Transverse colon (tissue), 4 donors: ENCODE measurements at regions not wholly inside any gene's neighbourhood (a gene's known extent, or its start where the extent isn't known, plus 50 kb on each side); places are given as distances from the start of the nearest gene placed in this dataset.

Experiments used
- DNase-seq: peaks from one replicate; pipeline ENCODE4 v3.0.0-alpha.2; 2019
- H3K27ac ChIP-seq, 4 donors: fragments of 200-600 bp; sonication (generic); 2 replicates each; pipeline ENCODE4 v1.5.1; 2016 to 2018; ENCODE audit warnings: inconsistent platforms in 4 of 4
- H3K27me3 ChIP-seq: fragments of 200-600 bp; sonication (generic); 2 replicates; pipeline ENCODE4 v1.5.1; 2017; ENCODE audit warnings: inconsistent platforms
- H3K36me3 ChIP-seq, 4 donors: fragments of 200-600 bp; sonication (generic); 2 replicates each; pipeline ENCODE4 v1.5.1; 2017 to 2019; ENCODE audit warnings: inconsistent platforms in 4 of 4
- H3K4me1 ChIP-seq, 4 donors: fragments of 200-600 bp; sonication (generic); 2 replicates each; pipeline ENCODE4 v1.5.1; 2017 to 2020; ENCODE audit warnings: inconsistent platforms in 4 of 4
- H3K4me3 ChIP-seq, 4 donors: fragments of 200-600 bp; sonication (generic); 1 replicate in 1 of 4; 2 replicates in 3 of 4; pipeline versions ENCODE4 v1.5.1 to v1.6.1; 2017 to 2019; ENCODE audit warnings: inconsistent platforms in 4 of 4
- H3K9me3 ChIP-seq, 2 donors: fragments of 200-600 bp; sonication (generic); 2 replicates each; pipeline ENCODE4 v1.5.1; 2017 to 2019; ENCODE audit warnings: inconsistent platforms in 2 of 2
- CTCF ChIP-seq, 5 experiments: fragments of 200-600 bp in 3 of 5; fragments of 450-650 bp in 2 of 5; sonication (generic) in 3 of 5; IDR thresholded peaks; 1 replicate in 2 of 5; 2 replicates in 3 of 5; pipeline ENCODE4 v1.5.1; 2016 to 2017; ENCODE audit warnings: antibody characterized with exemption in 5 of 5, inconsistent platforms in 3 of 5, mild to moderate bottlenecking in 2 of 5, moderate library complexity in 1 of 5
- EP300 ChIP-seq: sonication (generic); formaldehyde crosslinking; IDR thresholded peaks from one replicate; pipeline ENCODE4 v1.6.1; 2017; ENCODE audit warnings: antibody characterized with exemption, low read depth
- POLR2A ChIP-seq: fragments of 450-650 bp; IDR thresholded peaks from one replicate; pipeline ENCODE4 v1.6.1; 2016; ENCODE audit warnings: antibody characterized with exemption, mild to moderate bottlenecking, moderate library complexity
- POLR2AphosphoS5 ChIP-seq, 3 donors: sonication (generic); formaldehyde crosslinking; IDR thresholded peaks; one replicate each; pipeline ENCODE4 v1.6.1; 2016; ENCODE audit warnings: antibody characterized with exemption in 3 of 3
- WGBS, 2 donors: methylation state at CpG; one replicate each; pipeline ENCODE4 v1.1.5; 2018; ENCODE audit warnings: low coverage in 1 of 2; 5-methylcytosine and 5-hydroxymethylcytosine counted together
- in situ Hi-C, 4 donors: fragments of 200-750 bp; cut with MboI; loops; one replicate each; pipeline versions ENCODE4 v1.15.0 to v1.15.1; 2017; ENCODE audit warnings: low sequenced_read_pairs in 3 of 4, low pct_ligation_motif_present in 1 of 4, low pct_unique_long_range_greater_than_20kb in 1 of 4
- intact Hi-C: fragments of 100-400 bp; cut with DNase I; formaldehyde crosslinking; loops from one replicate; pipeline ENCODE4 v1.15.1; 2023; ENCODE audit warnings: low total_unique reads

GRCh38 chr5:101977729-101978345 is 318.2 kb downstream of the SLCO4C1 start:
- no peak overlapping the region for H3K4me3 ChIP-seq
- TF ChIP-seq CTCF (IDR thresholded peaks at IDR 0.05) (peak; percentile 44 to 57 (median 56)), EP300 (no peak)
- H3K36me3 ChIP-seq = no peaks in the 10 kb centered on the region
- no peak for DNase-seq
- H3K4me1 ChIP-seq = no peaks in the 10 kb centered on the region
- intact Hi-C loops = no loop called here
- 0% methylated on average over 1 of the region's 1 CpG for WGBS, 2 donors
- no peaks in the 10 kb centered on the region for H3K27me3 ChIP-seq
- in situ Hi-C loops = no loop called here
- H3K27ac ChIP-seq = no peak overlapping the region
- no peaks in the 10 kb centered on the region for H3K9me3 ChIP-seq

- Histone ChIP-seq H3K27ac (no peak overlapping the region), H3K27me3 (no peaks in the 10 kb centered on the region), H3K4me3 (no peak overlapping the region), H3K9me3 (no peaks in the 10 kb centered on the region), H3K4me1 (no peaks in the 10 kb centered on the region), H3K36me3 (no peaks in the 10 kb centered on the region)
- in situ Hi-C loops = no loop called here
- no peak for DNase-seq
- intact Hi-C loops = no loop called here
- TF ChIP-seq EP300 = no peak
- TF ChIP-seq POLR2AphosphoS5 (IDR thresholded peaks at IDR 0.05) = no peak
- no peak for TF ChIP-seq CTCF (IDR thresholded peaks at IDR 0.05)
- TF ChIP-seq POLR2A = no peak
These were observed 319.2 kb downstream of the SLCO4C1 start for GRCh38 chr5:101976933-101977332.

- in situ Hi-C loops (no loop called here), intact Hi-C loops (no loop called here)
These were observed 326.3 kb downstream of the SLCO4C1 start for GRCh38 chr5:101969742-101970141.

GRCh38 chr5:101966476-101966875 is 329.6 kb downstream of the SLCO4C1 start:
- in situ Hi-C loops (no loop called here), intact Hi-C loops (no loop called here)
- Histone ChIP-seq H3K27me3 (no peaks in the 10 kb centered on the region), H3K9me3 (no peaks in the 10 kb centered on the region), H3K4me1 (no peaks in the 10 kb centered on the region), H3K27ac (no peak overlapping the region), H3K36me3 (no peaks in the 10 kb centered on the region), H3K4me3 (no peak overlapping the region)
- TF ChIP-seq POLR2A (no peak), CTCF (IDR thresholded peaks at IDR 0.05) (no peak), EP300 (no peak), POLR2AphosphoS5 (IDR thresholded peaks at IDR 0.05) (no peak)
- WGBS, 2 donors = 96% methylated on average over 2 of the region's 2 CpGs
- no peak for DNase-seq

More at GRCh38 chr5:101969742-101970141, 326.3 kb downstream of the SLCO4C1 start:
- H3K27me3 ChIP-seq = no peaks in the 10 kb centered on the region
- WGBS, 2 donors = 23 to 24% methylated on average over 1 of the region's 1 CpG
- no peak overlapping the region for H3K4me3 ChIP-seq
- TF ChIP-seq EP300 (no peak), CTCF (IDR thresholded peaks at IDR 0.05) (no peak), POLR2AphosphoS5 (IDR thresholded peaks at IDR 0.05) (no peak), POLR2A (no peak)
- H3K27ac ChIP-seq = no peak overlapping the region
- H3K36me3 ChIP-seq = no peaks in the 10 kb centered on the region
- H3K9me3 ChIP-seq = no peaks in the 10 kb centered on the region
- H3K4me1 ChIP-seq = no peaks in the 10 kb centered on the region
- DNase-seq = no peak
